Motor neuron (in vitro differentiated cells): ENCODE measurements at regions not wholly inside any gene's neighbourhood (a gene's known extent, or its start where the extent isn't known, plus 50 kb on each side); places are given as distances from the start of the nearest gene placed in this dataset.
A peak's percentile ranks its signal among the peaks of the same experiment; 100 is the strongest.

ENCODE experiments used
- ATAC-seq, 8 experiments: fragments of 200-7000 bp; cut with Tn5 transposase; replicated peaks in 6 of 8; 2 replicates each; pipeline ENCODE4 v1.8.0; 2021; ENCODE audit warnings: mild to moderate bottlenecking in 8 of 8, moderate library complexity in 8 of 8
- H3K27ac ChIP-seq, 2 donors: fragments of 250-450 bp; sonication (Bioruptor Pico); 2 replicates each; pipeline ENCODE4 v1.9.0; 2021; ENCODE audit warnings: antibody characterized with exemption in 2 of 2, mild to moderate bottlenecking in 2 of 2, moderate library complexity in 1 of 2
- H3K4me1 ChIP-seq, 2 donors: fragments of 250-450 bp; sonication (Bioruptor Pico); replicated peaks in 1 of 2; 2 replicates each; pipeline ENCODE4 v1.6.1; 2021; ENCODE audit warnings: antibody characterized with exemption in 2 of 2, mild to moderate bottlenecking in 2 of 2, moderate library complexity in 1 of 2
- H3K4me3 ChIP-seq, 5 donors: fragments of 250-450 bp; sonication (Bioruptor Pico); 2 replicates each; pipeline ENCODE4 v1.9.0; 2021; ENCODE audit warnings: antibody characterized with exemption in 5 of 5, mild to moderate bottlenecking in 5 of 5, moderate library complexity in 4 of 5
- WGBS, 10 experiments: fragments of 450-650 bp; shearing (Covaris generic); methylation state at CpG; one replicate each; pipeline ENCODE4 v1.0.0; 2022; 5-methylcytosine and 5-hydroxymethylcytosine counted together
- in situ Hi-C, 9 experiments: fragments of 400-800 bp; cut with MboI; loops; one replicate each; pipeline ENCODE4 v1.15.0; 2021; ENCODE audit warnings: low sequenced_read_pairs in 9 of 9, low pct_unique_long_range_greater_than_20kb in 2 of 9; ENCODE audit not compliant: unreplicated experiment in 9 of 9

GRCh38 chr6:79781916-79782315 lies 150.8 kb downstream of the SH3BGRL2 start:
- 20 to 94% (median 69%) methylated on average over 1 to 4 of the region's 4 CpGs; no CpG with 5 or more reads in 5 of the 10 experiments for WGBS, 10 experiments
- in situ Hi-C loops: no loop called here
- H3K27ac ChIP-seq: no peak overlapping the region
- peaks cover 0 to 3% of the 10 kb centered on the region in 2 donors for H3K4me1 ChIP-seq
- ATAC-seq: no peak
- H3K4me3 ChIP-seq: no peak overlapping the region

- no peak overlapping the region for H3K27ac ChIP-seq
- ATAC-seq: peak in 2 of 8 experiments; percentile 30 to 59
- no peak overlapping the region for H3K4me3 ChIP-seq
- 8 to 100% (median 63%) methylated on average over 1 of the region's 1 CpG; no CpG with 5 or more reads in 3 of the 10 experiments for WGBS, 10 experiments
- in situ Hi-C loops: no loop called here
- peaks cover 0 to 3% of the 10 kb centered on the region in 2 donors for H3K4me1 ChIP-seq
These were observed 149.8 kb downstream of the SH3BGRL2 start for GRCh38 chr6:79780881-79781280.

- Histone ChIP-seq H3K4me3 (no peak overlapping the region), H3K27ac (no peak overlapping the region), H3K4me1 (peaks cover 0 to 3% of the 10 kb centered on the region in 2 donors)
- in situ Hi-C loops: no loop called here
- WGBS, 10 experiments: 40 to 100% (median 92%) methylated on average over 1 to 4 of the region's 4 CpGs
- ATAC-seq: no peak
These were observed 147.7 kb downstream of the SH3BGRL2 start for GRCh38 chr6:79778816-79779215.

GRCh38 chr6:79777713-79778579 lies 146.8 kb downstream of the SH3BGRL2 start:
- in situ Hi-C loops: no loop called here
- WGBS, 10 experiments: 6 to 100% (median 35%) methylated on average over 2 to 12 of the region's 34 CpGs
- peaks cover 0 to 3% of the 10 kb centered on the region in 2 donors for H3K4me1 ChIP-seq
- ATAC-seq: peak; percentile 77 to 98 (median 96)
- H3K27ac ChIP-seq: no peak overlapping the region
- peak overlapping the region; percentile 14 to 37 (median 22) for H3K4me3 ChIP-seq

GRCh38 chr6:79776076-79776475 lies 144.9 kb downstream of the SH3BGRL2 start:
- 0 to 90% (median 75%) methylated on average over 1 to 2 of the region's 2 CpGs; no CpG with 5 or more reads in 4 of the 10 experiments for WGBS, 10 experiments
- H3K4me3 ChIP-seq: no peak overlapping the region
- no peak overlapping the region for H3K27ac ChIP-seq
- H3K4me1 ChIP-seq: peaks cover 0 to 3% of the 10 kb centered on the region in 2 donors
- no peak for ATAC-seq
- in situ Hi-C loops: no loop called here

- in situ Hi-C loops: no loop called here
- no peak overlapping the region for H3K4me3 ChIP-seq
- 43 to 100% (median 82%) methylated on average over 1 to 3 of the region's 3 CpGs; no CpG with 5 or more reads in 1 of the 10 experiments for WGBS, 10 experiments
- peaks cover 0 to 3% of the 10 kb centered on the region in 2 donors for H3K4me1 ChIP-seq
- no peak for ATAC-seq
- no peak overlapping the region for H3K27ac ChIP-seq
These were observed 144.1 kb downstream of the SH3BGRL2 start for GRCh38 chr6:79775222-79775621.

GRCh38 chr6:79764747-79765146 lies 133.6 kb downstream of the SH3BGRL2 start:
- H3K4me3 ChIP-seq: no peak overlapping the region
- peak in 2 of 8 experiments; percentile 29 to 63 for ATAC-seq
- in situ Hi-C loops: no loop called here
- no peak overlapping the region for H3K27ac ChIP-seq
- no peaks in the 10 kb centered on the region for H3K4me1 ChIP-seq
- 14 to 100% (median 73%) methylated on average over 1 to 4 of the region's 8 CpGs; no CpG with 5 or more reads in 2 of the 10 experiments for WGBS, 10 experiments

- in situ Hi-C loops: no loop called here
- no peak overlapping the region for H3K27ac ChIP-seq
- 28 to 100% (median 83%) methylated on average over 1 to 2 of the region's 2 CpGs; no CpG with 5 or more reads in 1 of the 10 experiments for WGBS, 10 experiments
- no peak for ATAC-seq
- no peak overlapping the region for H3K4me3 ChIP-seq
- H3K4me1 ChIP-seq: no peaks in the 10 kb centered on the region
These were observed 132.2 kb downstream of the SH3BGRL2 start for GRCh38 chr6:79763301-79763700.

- no peak overlapping the region for H3K4me3 ChIP-seq
- in situ Hi-C loops: no loop called here
These were observed 131.2 kb downstream of the SH3BGRL2 start for GRCh38 chr6:79762370-79762769.

GRCh38 chr6:79756496-79756895 lies 125.4 kb downstream of the SH3BGRL2 start:
- Histone ChIP-seq H3K4me3 (no peak overlapping the region), H3K27ac (no peak overlapping the region), H3K4me1 (no peaks in the 10 kb centered on the region)
- in situ Hi-C loops: no loop called here
- ATAC-seq: peak in 1 of 8 experiments; percentile 42
- WGBS, 10 experiments: 5 to 100% (median 67%) methylated on average over 1 to 2 of the region's 2 CpGs

More at GRCh38 chr6:79762370-79762769, 131.2 kb downstream of the SH3BGRL2 start:
- Histone ChIP-seq H3K4me1 (no peaks in the 10 kb centered on the region), H3K27ac (no peak overlapping the region)
- WGBS, 10 experiments: 25 to 100% (median 56%) methylated on average over 1 to 3 of the region's 3 CpGs; no CpG with 5 or more reads in 2 of the 10 experiments
- ATAC-seq: peak; percentile 25 to 86 (median 52)

- Histone ChIP-seq H3K4me3 (no peak overlapping the region), H3K4me1 (no peaks in the 10 kb centered on the region), H3K27ac (no peak overlapping the region)
- in situ Hi-C loops: no loop called here
- ATAC-seq: no peak
- 20 to 100% (median 70%) methylated on average over 1 to 4 of the region's 4 CpGs; no CpG with 5 or more reads in 4 of the 10 experiments for WGBS, 10 experiments
These were observed 124.8 kb downstream of the SH3BGRL2 start for GRCh38 chr6:79755967-79756366.
